Tibial nerve (tissue), 3 donors: ENCODE measurements at regions not wholly inside any gene's neighbourhood (a gene's known extent, or its start where the extent isn't known, plus 50 kb on each side); places are given as distances from the start of the nearest gene placed in this dataset.

Source experiments
- EP300 ChIP-seq, 2 donors: sonication (generic); formaldehyde crosslinking; IDR thresholded peaks; one replicate each; pipeline ENCODE4 v1.6.1; 2017; ENCODE audit warnings: antibody characterized with exemption in 2 of 2, mild to moderate bottlenecking in 1 of 2
- POLR2A ChIP-seq, 2 donors: fragments of 450-650 bp; IDR thresholded peaks; one replicate each; pipeline ENCODE4 v1.6.1; 2017; ENCODE audit warnings: antibody characterized with exemption in 2 of 2, mild to moderate bottlenecking in 2 of 2, moderate library complexity in 2 of 2

GRCh38 chr2:184543832-184544231 is 54.5 kb upstream of the ZNF804A start:
- no peak for TF ChIP-seq POLR2A (IDR thresholded peaks at IDR 0.05)
- TF ChIP-seq EP300 (IDR thresholded peaks at IDR 0.05), result no peak
